ENCODE measurements at regions not wholly inside any gene's neighbourhood (a gene's known extent, or its start where the extent isn't known, plus 50 kb on each side); places are given as distances from the start of the nearest gene placed in this dataset.

- intact Hi-C loops (cut with DNase I, micrococcal nuclease): no loop called here
- DNase-seq: no peak
- ATAC-seq: no peak
These were observed 206.5 kb upstream of the FANCL start for GRCh38 chr2:58447586-58447985.

GRCh38 chr2:58441643-58442042 is 200.5 kb upstream of the FANCL start:
- no peak for DNase-seq
- no peak for ATAC-seq
- intact Hi-C loops (cut with DNase I, micrococcal nuclease): no loop called here

DNA sequence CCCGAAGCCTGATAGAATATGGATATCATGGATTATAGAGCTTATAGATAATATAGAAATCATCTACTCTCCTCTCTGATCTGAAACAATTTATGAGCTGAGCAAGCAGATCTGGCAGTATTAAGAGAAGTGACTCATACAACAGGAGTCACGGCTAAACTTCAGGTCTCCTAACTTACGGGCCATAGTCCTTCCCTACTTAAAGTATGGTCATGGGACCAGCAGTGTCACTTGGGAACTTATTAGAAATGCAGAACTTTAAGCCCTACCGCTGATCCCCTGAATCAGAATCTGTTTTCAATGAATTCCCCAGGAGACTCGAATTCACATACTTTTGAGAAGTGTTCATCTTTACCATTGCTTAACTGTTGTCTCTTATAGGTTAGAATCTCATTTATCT is 195.7 kb upstream of the FANCL start:
- intact Hi-C loops (cut with DNase I, micrococcal nuclease): no loop called here
- DNase-seq (no peak), ATAC-seq (no peak)

DNA sequence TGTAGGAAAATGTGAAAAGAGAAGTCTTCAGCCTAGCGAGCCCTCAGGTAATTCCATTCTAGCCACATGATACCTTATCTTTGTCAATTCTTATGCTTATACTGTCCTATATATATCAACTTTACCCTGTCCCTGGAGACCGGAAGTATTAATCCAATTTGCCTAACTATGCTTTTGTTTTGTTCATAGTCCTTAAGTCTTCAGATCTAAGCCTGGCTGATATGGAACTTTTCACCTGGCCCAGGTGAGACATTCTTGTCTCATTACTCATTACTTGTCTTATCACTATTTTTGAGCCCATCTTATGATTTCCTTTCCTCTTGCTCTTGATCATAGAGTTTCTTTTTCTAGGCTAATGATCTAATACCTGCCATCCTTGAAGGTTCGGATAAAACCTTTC is 194.1 kb upstream of the FANCL start:
- intact Hi-C loops (cut with DNase I, micrococcal nuclease): no loop called here
- ATAC-seq (no peak), DNase-seq (no peak)

DNA sequence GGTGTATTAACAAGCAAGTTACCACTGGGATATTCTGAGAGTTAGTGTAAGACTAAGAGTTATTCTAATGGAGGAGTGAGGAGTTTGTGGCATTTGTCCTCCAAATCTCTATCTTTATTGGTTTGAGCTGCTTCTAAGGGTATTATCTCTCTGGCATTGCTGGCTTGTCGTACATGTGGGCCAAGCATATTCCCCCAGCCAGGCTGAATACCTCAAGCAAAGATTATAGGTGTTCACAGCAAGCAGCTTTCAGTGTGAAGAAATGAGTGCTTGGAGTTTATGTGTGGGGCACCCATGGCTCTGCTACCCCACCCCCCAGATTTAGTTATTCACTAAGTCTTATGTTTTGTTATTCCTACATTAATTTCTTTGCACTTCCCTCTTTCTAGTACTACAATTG is 193.6 kb upstream of the FANCL start:
- intact Hi-C loops (cut with DNase I, micrococcal nuclease): no loop called here
- DNase-seq (no peak), ATAC-seq (no peak)

- intact Hi-C loops (cut with DNase I, micrococcal nuclease): no loop called here
- peak in 1 of 2 donors; percentile 10 for DNase-seq
- ATAC-seq: peak; percentile 97
These were observed 191.5 kb upstream of the FANCL start for GRCh38 chr2:58432491-58433170.

- intact Hi-C loops (cut with DNase I, micrococcal nuclease): no loop called here
- no peak for DNase-seq
- ATAC-seq: no peak
These were observed 188.1 kb upstream of the FANCL start for GRCh38 chr2:58429014-58429875.

- DNase-seq (peak in 1 of 2 donors; percentile 6), ATAC-seq (peak; percentile 56)
- intact Hi-C loops (cut with DNase I, micrococcal nuclease): no loop called here
These were observed 187.2 kb upstream of the FANCL start for GRCh38 chr2:58428096-58429013.

DNA sequence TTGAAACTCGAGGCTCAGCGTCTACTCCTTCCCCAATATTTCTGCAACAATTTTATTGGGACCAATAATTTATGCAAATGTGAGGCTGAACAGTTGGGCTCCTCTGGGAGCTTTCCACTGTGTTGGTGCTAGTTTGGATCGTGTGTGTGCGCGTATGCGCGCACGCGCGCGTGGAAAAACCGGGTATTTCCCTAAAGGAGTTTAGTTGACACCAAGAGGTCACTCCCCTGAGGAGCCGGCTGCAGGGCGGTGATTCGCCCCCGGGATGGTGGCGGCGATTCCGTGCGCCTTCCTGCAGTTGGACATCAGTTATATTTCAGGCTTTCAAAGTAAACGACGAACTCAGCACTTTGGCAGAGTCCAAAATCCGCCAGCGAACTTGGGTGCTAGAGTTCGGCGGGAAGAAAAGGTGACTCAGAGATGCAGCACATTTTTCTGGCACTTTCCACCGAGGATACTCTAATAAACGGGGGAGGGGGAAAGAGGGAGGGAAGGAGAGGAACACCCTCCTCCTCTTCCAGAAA is 186.5 kb upstream of the FANCL start:
- intact Hi-C loops (cut with DNase I, micrococcal nuclease): no loop called here
- peak; percentile 67 for ATAC-seq

DNA sequence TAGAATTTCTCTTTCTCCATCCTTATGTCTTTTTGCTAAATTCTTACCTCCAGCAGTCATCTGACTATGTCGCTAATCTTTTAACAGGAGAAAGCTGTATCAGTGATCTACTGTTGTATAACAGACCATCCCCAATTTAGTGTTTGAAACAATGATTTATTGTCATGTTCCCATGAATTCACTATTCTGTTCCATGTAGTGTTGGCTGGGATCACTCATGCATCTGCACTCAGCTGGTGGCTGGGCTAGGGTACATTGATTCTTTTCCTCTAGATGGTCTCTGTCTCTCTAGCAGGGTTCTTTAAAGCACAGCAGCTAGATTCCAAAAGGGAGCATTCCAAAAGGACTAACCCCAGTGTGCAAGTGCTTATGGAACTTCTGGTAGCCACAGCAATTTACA is 184.2 kb upstream of the FANCL start:
- DNase-seq (no peak), ATAC-seq (no peak)
- intact Hi-C loops (cut with DNase I, micrococcal nuclease): no loop called here

More for the DNA sequence above, 186.5 kb upstream of the FANCL start:
- peak in 1 of 2 donors; percentile 26 for DNase-seq

DNA sequence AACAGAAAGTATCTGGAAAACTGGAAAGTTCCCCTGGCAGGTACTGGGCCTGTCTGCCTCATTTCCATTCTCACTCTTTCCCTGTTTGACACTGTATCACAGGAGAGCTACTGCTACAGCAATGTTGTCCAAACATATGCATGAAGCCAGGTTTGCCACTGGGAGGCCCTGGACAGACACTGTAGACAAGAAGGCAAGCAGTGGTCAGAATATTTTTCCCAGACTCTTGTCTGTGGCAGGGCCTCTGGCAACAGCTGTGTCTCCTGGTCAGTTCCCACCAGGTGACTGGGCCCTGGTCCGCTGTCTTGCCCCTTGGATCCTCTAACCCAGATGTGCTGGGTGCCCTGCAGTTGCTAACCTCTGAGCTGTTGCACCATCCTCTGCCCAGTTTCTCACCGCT is 178.9 kb upstream of the FANCL start:
- intact Hi-C loops (cut with DNase I, micrococcal nuclease): no loop called here
- ATAC-seq (no peak), DNase-seq (no peak)

GRCh38 chr2:58416696-58417095 is 175.6 kb upstream of the FANCL start:
- no peak for ATAC-seq
- DNase-seq: no peak
- intact Hi-C loops (cut with DNase I, micrococcal nuclease): no loop called here

GRCh38 chr2:58414506-58414905 is 173.4 kb upstream of the FANCL start:
- DNase-seq (no peak), ATAC-seq (no peak)
- intact Hi-C loops (cut with DNase I, micrococcal nuclease): no loop called here

DNA sequence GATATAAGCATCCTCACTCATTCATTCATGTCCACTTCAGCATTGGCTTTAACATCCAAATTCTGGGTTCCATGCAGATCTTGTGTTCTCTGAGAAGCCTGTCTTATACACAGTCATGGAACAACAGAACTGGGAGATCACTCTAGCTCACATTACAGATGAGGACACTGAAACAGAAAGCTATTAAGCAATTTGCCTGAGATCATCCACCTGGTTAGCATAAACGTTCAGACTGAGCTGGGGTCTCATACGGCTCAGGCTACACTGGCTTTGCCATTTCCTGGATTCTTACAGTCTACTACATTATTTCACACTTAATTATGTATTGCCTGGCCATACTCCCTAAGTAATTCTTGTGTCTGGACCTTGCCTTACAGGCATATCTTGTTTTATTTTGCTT is 169.4 kb upstream of the FANCL start:
- intact Hi-C loops (cut with DNase I, micrococcal nuclease): no loop called here
- DNase-seq (no peak), ATAC-seq (no peak)

DNA sequence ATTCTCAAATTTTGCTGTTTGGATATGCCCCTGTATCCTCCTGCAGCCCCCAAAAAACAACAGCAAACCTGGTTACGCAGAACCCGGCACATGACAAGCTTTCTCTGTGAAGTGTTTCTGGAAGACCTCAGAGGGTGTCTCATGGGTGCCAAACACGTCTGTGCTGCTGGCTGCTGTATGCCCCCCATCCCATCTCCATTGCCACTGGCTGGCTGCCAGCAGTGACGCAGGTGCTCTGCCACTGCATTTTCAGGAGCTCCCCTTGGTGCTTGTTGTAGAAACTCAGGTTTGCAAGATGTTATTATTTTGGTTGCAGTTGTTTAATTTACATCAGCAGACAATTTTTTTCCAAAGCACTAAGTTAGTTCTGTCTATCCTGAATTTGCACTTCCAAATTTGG is 166.4 kb upstream of the FANCL start:
- intact Hi-C loops (cut with DNase I, micrococcal nuclease): no loop called here
- DNase-seq: no peak
- no peak for ATAC-seq

- DNase-seq (no peak), ATAC-seq (no peak)
- intact Hi-C loops (cut with DNase I, micrococcal nuclease): no loop called here
These were observed 164.2 kb upstream of the FANCL start for GRCh38 chr2:58405341-58405740.

DNA sequence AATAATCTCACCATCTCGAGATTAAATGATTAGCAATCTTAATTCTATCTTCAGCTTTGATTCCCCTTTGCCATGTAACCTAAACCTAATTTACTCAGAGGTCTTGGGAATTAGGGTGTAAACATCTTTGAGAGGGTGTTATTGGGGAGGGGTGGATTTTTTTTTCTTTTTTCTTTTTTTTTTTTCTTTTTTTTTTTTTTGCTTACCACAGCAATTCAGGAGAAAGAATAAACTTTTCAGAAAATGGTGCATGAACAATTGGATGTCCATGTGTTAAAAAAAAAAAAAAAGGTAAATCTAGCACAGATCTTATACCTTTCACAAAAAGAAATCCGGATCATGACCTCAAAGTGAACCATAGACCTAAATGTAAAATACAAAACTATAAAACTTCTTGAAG is 160.8 kb upstream of the FANCL start:
- ATAC-seq: no peak
- intact Hi-C loops (cut with DNase I, micrococcal nuclease): no loop called here
- DNase-seq: no peak

- intact Hi-C loops (cut with DNase I, micrococcal nuclease): no loop called here
- ATAC-seq (no peak), DNase-seq (no peak)
These were observed 157.3 kb upstream of the FANCL start for GRCh38 chr2:58398406-58398805.

GRCh38 chr2:58387701-58388100 is 146.6 kb upstream of the FANCL start:
- no peak for ATAC-seq
- no peak for DNase-seq
- intact Hi-C loops (cut with DNase I, micrococcal nuclease): no loop called here

Measured in left colon (tissue), 2 donors.